Stimulated activated CD4-positive, alpha-beta T cell treated with anti-CD3 and anti-CD28 coated beads, Interleukin-2, amount 100 ng/mL, for 24 hours (primary cell): ENCODE measurements at regions not wholly inside any gene's neighbourhood (a gene's known extent, or its start where the extent isn't known, plus 50 kb on each side); places are given as distances from the start of the nearest gene placed in this dataset.

Source experiments
- DNase-seq, 2 donors: peaks; one replicate each; pipeline ENCODE4 v3.0.0-alpha.2; 2020

- no peak for DNase-seq
These were observed 423.5 kb upstream of the RIOK2 start for GRCh38 chr5:97606531-97606930.

- DNase-seq: no peak
These were observed 425.5 kb upstream of the RIOK2 start for GRCh38 chr5:97608501-97608900.

- no peak for DNase-seq
These were observed 435.7 kb upstream of the RIOK2 start for GRCh38 chr5:97618721-97619120.

DNA sequence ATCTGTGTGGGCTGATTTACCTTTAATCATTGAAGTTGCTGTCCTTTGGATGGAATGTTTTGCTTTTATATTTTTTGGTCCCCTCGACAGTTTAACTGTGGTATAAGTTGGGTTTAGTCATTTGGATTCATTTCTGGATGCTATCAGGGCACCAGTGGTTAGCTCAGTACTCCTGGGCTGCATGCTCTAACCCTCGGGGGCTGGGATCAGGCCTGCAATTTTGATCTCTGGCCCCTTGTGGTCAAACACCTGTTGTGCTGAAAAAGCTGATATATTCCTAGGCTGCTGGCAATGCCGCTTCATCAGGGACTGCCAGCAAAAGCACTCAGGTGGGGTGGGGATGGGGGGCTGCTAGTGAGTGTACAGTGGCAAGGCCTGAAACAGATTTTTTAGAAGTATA is 440.4 kb upstream of the RIOK2 start:
- DNase-seq: no peak

DNA sequence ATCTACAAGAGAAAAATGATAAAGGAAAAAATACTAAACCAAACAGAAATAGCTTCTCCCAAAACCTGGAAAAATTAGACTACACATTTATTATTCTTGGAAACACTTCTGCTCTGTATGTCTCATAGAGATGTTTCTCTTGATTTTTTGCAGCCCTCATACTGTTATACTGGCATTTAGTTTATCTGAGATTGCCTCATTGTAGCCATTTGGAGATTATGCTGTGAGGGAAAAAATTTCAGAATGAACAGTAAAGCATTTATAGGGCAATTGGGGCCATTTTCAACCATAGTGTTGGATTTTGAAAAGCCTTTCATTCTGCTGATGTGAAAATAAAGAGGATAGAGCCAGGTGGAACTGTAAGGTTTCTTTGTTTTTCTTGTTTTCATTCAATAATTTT is 441.8 kb upstream of the RIOK2 start:
- no peak for DNase-seq

- no peak for DNase-seq
These were observed 444.2 kb upstream of the RIOK2 start for GRCh38 chr5:97627272-97627671.

DNA sequence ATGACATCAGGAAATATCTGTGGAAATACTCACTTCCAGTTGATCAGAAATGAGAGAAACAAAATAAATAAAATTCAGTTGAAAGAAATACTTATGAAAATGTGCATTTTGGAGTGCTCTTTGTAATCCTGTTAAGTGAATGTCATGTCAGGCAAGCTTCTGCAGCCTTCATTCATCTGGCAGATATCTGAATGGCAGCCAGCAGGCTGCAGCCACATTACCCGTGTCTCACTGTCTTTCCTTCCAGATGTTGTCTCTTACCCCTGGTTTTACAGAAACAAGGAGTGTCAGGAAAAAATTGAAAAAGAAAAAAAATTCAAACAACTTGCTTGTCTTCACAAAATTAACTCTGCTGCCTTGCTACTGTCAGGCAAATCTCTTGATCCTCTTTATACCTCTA is 445.0 kb upstream of the RIOK2 start:
- no peak for DNase-seq

DNA sequence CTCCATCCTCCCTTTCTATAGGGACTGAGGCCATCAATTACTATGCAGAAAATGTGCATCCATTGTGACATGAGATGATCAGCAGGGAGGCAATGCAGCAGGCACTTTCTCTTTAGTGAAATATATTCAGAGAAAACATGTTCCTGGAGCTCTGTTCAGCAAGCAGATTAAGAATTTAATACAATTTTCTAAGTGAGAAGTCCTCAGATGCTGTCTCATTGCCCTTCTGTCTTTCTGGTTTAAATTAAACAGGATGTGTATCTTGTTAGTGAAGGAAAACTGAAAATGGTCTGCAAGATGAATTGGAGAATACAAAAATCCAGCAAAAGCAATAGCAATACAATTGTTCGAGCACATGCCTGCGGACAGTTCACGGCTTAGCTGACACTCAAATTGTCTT is 445.8 kb upstream of the RIOK2 start:
- DNase-seq: no peak

- no peak for DNase-seq
These were observed 446.2 kb upstream of the RIOK2 start for GRCh38 chr5:97629276-97629675.

- DNase-seq: no peak
These were observed 452.5 kb upstream of the RIOK2 start for GRCh38 chr5:97635553-97635952.

GRCh38 chr5:97636766-97637165 is 453.7 kb upstream of the RIOK2 start:
- DNase-seq: no peak

DNA sequence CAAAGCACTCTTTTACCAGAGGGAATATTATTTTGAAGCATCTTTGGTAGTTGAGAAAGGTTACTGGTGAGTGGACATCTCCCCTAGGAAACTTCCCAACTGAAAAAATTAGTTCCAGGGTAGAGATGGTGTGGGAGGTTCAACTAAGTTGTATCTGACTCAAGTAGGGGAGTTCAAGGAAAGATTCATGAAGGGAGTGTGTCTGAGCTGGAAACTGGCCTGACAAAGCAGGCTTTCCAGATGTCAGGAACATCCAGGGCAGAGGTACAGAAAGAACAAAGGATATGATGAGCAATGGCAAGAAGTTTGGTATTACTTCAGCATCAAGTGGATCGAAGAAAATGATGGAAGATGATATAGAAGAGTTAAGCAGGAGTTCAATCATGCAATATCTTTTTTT is 458.0 kb upstream of the RIOK2 start:
- no peak for DNase-seq

DNA sequence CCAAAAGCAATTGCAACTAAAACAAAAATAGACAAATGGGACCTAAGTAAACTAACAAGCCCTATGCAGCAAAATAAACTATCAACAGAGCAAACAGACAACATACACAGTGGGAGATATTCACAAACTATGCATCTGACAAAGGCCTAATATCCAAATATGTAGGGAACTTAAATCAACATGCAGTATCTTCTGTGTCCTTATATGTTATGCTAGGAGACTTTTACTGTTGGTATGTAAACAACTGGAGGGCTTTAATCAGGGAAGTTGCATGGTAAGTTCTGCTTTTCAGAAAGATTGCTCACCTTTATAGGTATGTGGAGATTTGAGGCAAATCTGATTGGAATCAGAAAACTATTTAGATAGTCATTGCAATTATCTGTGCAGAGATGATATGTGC is 461.2 kb upstream of the RIOK2 start:
- DNase-seq: no peak

GRCh38 chr5:97644896-97645295 is 461.8 kb upstream of the RIOK2 start:
- DNase-seq: no peak

DNA sequence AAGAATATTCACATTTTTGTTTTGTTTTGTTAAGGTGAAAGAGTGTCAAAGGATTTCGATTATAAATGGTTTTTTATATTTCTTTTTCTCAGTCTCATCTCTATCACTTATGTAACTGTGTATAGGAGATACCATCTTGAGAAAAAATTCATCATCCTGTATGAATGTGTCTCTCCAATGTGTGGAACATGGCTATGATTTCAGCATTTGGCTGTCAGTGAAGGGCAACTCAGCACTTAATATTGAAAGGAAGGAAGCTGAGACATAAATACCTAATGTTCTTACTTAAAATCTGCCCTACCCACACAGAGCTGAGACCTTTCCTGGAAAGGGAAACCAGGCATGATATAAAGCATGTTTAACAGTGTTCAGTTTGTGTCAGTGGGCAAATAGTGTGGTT is 474.2 kb upstream of the RIOK2 start:
- no peak for DNase-seq

DNA sequence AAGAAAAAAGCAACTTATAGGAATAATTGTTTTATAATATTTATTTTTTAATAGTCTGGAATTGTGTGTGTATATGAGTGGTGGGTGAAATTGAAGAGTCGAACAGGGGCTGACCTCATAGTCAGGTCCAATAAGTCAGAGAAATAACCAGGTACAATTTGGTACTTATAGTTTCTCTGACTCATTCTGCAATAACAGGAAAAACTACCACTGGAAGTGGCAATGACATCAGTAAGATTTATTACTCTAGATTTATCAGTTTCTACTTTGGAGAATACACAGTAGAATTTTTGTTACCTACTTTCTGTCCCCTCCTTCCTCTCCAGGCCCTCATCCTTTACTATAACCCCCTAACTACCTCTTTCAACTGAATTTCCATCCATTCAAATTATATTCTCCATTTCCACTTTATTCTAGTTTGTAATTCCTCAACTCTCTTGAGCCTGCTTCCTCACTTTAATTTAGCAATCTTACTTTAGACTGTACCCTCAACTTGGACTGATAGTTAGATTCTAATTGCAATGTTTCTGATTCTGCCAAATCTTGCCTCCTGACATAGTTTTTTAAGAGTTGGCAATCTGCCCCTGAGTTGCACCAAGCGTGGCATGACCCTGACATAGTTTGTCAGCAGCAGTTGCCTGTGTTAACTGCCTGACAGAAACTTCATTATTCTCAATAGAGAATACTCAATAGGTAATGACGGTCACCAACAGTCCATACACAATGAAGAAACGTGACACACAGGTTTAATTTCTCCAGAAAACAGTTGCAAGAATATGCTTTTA is 475.3 kb upstream of the RIOK2 start:
- no peak for DNase-seq

DNA sequence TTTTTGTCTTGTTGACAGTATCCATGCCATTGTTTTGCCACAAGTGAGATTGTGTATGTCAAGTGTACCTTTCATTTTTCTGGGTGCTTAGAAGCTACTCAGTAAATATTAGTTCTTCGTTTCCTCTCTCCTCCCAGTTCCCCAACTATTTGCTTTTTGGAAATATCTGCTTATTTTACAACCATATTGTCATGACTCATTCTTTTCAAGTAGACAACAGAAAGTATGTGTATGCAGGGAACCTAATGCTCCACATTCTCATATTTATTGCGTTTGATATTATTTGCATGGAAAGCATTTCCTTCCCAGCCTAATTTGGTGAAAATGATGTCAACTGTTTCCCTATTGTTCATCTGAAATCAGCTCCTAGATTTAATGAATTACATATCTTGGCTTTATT is 483.7 kb upstream of the RIOK2 start:
- DNase-seq: no peak

- DNase-seq: no peak
These were observed 487.4 kb upstream of the RIOK2 start for GRCh38 chr5:97670447-97670846.

DNA sequence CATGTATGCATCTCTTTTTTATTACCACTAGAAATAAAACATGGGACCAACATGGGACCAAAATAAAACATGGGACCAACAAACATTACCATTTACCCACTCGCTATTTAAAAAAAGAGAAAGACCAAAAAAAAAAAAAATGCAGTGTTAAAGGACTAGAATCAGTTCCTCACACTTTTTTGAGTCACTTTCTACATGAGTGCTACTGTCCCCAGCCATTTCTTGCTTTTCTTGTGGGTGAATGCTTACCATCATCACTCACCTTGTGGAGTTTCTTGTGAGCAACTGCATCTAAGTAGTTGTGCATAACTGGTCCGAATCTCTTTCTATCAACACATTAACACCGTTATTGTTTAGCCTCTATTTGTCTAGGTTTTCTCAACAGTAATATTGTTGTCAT is 493.6 kb upstream of the RIOK2 start:
- DNase-seq: no peak

DNA sequence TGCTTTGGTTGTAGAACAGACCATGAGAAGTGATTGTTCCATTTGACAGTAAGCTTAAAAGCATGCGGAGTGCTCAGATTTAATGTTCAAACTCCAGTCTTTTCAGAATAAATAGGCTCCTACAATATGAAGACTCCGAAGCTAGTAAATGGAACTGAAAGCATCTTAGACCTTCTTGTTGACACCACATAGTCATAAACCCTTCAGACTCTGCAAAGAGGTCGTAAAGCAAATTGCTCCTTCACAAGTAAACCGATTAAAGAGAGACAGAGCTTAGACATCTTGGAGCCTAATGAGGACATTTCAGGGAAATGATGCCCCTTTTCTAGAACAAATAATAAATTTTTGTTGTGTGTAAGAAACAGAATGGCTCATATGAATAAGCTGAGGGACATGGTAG is 511.0 kb upstream of the RIOK2 start:
- DNase-seq: no peak

- no peak for DNase-seq
These were observed 531.4 kb upstream of the RIOK2 start for GRCh38 chr5:97714424-97714823.

- DNase-seq: no peak
These were observed 543.1 kb upstream of the RIOK2 start for GRCh38 chr5:97726106-97726505.

DNA sequence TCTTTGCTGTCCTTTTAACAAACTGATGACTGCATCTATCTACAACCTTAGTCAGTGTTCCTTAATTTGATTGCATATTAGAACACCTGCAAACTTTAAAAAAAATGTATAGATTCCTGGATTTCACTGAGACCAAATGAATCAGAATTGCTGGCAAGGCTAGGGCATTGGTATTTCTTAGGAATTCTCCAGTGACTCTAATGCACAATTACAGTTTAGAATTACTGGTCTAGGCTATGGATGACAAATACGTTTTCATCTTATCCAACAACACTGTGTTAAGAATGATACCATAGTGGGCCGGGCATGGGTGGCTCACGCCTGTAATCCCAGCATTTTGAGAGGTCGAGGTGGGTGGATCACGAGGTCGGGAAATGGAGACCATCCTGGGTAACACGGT is 545.9 kb upstream of the RIOK2 start:
- no peak for DNase-seq

DNA sequence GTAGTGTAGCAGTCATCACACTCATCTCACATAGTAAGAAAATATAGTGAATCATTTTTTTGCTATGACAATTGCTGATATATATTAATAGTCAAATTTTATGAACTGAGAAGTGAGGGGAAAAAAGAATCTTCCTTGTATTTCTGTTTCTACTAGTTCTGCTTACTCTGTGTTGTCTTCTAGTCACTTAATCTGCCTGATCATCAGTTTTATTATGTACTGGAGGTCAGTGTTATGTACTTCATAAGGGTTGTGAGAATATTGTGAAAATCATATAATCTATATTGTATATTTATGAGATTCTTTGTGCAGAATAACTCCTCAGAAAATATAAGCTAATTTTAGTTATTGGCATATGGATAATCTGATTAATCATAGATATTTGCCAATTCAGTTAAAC is 546.9 kb upstream of the RIOK2 start:
- no peak for DNase-seq

- no peak for DNase-seq
These were observed 552.2 kb upstream of the RIOK2 start for GRCh38 chr5:97735209-97735608.

GRCh38 chr5:97737608-97738007 is 554.6 kb upstream of the RIOK2 start:
- DNase-seq: no peak
